Activated effector memory CD4-positive, alpha-beta T cell treated with anti-CD3 and anti-CD28 coated beads, Interleukin-2, amount 50 U/mL, for 16 hours (primary cell): ENCODE measurements at regions not wholly inside any gene's neighbourhood (a gene's known extent, or its start where the extent isn't known, plus 50 kb on each side); places are given as distances from the start of the nearest gene placed in this dataset.

ENCODE experiments used
- DNase-seq: peaks from one replicate; pipeline ENCODE4 v3.0.0-alpha.2; 2020

DNA sequence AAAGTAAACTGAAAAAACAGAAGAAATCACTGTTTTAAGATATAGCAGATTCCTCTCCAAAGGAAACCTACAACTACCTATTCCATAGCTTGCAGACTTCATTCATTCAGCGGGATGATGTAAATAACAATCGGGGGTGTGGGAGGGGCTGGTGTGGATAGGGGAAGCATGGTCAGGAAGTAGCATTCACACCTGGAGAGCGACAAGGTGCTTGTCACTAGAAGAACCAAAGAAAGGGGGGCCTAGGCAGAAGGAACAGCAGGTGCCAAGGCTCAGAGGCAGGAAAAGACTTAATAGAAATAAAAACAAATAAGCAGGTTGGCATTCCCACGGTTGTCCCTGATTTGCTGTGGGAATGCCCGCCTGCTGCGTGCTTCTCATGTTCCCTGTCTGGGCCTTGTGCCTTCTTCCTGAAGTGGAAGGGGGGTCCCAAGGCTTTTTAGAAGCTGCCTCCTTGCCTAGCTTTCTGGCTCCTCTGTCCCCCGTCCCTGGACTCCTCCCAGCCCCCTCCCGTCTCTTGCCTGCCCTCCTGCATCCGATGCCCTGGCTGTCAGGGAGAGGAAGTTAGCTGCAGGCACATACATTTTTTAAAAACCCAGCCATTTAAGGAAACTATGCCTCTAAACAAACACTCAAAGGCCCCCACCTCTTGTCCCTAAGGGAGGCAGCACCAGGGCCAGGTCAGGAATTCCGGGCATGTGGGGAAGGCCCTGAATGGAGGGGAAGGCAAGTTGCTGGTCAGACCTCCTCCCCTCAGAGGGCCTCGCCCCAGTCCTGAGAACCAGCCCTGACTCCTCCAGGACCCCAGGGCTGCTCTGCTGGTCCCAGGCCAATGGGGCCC, 54.7 kb upstream of the PRDM11 start:
- no peak for DNase-seq

DNA sequence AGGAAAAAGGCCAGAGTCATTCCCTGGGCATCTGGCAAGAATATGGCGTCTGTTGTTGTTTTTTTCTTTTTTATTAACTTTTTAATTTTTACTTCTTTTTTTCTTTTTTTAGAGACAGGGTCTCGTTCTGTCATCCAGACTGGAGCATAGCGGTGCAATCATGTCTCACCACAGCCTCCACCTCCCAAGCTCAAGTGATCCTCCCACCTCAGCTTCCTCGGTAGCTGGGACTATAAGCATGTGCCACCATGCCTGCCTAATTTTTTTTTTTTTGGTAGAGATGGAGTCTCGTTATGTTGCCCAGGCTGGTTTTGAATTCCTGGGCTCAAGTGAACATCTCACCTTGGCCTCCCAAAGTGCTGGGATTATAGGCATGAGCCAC, 54.0 kb upstream of the PRDM11 start:
- no peak for DNase-seq

DNA sequence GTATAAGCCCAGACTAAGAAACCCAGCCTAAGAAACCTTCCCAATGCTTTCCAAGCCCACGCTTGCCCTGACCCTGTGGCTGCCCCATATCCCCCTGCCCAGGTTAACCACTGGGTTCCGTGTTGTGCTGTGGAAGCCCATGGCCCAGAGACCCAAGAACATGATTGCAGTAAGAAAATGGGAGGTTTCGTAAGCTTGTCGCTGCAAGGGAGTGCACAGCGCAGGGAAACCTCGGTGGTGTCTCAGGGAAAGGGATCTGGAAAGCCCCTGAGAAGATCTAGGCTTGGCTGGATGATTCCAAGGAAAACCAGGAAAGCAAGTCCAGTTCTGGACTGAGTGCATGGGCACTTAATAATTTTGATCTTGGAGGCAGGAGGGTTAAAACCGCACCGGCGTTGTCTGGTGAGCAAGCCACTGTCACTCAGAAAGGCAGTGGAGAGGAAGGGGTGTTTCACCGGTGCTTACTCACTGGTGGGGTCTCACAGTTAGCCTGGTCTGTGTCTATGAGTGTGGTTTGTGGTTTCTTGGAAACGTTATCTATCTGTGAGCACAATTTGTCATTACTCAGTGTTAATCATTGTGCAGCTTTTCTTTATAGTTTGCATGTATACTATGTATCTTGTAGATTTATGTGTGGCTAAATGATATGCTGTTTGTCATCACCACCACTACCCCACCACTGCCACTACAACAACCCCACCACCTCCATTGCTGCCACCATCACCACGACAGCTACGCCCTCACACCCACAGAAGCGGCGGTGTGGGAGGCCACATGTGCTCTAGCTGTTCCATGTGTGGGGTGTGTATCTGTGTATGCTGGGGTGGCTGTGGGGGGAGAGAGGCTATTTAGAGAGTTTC, 53.3 kb upstream of the PRDM11 start:
- DNase-seq: peak; percentile 66

DNA sequence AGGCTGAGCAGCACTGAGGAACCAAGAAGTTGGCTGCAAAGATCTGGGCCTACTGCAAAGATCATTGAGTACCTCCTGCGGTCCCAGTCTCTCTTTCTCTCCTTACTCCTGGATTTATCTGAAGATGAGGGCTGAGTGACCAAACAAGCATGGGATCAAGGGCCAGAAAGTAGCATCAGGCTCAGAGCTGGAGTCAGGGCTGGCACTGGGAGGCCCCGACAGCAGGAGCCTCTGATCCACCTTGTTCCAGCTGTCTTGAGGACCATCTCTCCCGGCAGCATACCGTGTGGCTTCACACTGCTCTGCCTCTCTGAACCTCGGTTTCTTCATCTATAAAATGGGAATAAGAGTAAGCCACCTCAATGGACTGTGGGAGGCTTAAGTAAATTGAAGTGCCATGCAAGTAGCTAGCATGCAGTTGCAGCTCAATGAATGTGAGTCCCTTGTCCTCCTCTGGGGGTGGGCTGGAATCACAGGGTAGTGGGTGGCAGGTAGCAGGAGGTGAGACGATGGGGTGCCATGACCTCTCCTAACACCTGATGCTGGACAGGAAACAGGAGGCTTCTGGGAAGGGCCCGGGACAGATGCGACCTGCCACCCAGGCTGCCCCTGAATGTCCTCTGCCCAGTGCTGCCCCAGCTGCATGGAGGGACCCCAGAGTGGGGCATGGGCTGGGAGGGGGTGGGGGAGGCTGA, 52.5 kb upstream of the PRDM11 start:
- DNase-seq: peak; percentile 55

DNA sequence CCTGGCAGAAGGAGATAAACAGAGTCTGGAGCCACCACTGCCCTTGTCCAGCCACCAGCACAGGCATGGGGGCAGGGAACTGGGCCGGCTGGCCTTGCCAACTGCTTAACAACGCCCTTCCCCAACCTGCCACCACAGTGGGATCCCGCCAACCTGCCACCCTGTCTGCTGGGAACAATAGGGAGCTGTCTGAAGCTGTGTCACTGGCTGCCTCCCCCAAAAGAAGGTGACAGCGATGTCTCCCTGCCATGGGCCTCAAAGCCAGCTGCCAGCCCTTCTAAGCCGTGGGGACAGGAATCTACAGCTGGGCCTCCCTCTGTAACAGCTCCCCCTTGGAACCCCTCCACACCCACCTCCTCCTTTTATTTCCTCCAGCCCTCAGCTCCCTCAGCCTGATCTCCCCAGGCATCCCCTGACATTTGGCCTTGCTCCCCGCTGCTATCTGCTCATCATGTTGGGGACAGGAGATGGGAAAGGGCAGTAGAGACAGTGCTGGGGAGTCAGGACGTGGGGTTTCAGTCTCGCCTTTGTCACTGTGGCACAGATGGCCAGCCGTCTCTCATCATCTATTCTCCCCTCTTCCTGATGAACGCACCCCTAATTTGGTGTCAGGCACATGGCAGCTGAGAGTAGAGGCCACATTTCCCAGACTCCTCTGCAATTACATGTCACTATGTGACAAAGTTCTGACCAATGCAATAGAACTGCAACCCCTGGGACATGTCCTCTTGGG, 51.3 kb upstream of the PRDM11 start:
- DNase-seq: peak; percentile 39

DNA sequence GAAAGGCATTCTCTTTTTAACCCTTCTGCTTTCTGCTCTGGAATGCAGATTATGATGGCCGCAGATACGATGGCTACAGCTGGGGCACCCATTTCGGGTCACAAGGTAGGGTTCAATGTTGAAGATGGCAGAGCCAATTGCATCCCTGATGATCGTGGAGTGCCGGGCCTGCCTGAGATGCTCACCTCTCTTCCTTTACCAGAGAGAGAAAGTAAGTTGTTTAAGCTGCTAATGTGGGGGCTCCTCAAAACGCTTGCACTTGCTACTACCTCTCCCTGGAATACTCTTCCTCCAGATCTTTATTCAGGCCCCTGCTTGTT, 50.8 kb upstream of the PRDM11 start:
- no peak for DNase-seq

DNA sequence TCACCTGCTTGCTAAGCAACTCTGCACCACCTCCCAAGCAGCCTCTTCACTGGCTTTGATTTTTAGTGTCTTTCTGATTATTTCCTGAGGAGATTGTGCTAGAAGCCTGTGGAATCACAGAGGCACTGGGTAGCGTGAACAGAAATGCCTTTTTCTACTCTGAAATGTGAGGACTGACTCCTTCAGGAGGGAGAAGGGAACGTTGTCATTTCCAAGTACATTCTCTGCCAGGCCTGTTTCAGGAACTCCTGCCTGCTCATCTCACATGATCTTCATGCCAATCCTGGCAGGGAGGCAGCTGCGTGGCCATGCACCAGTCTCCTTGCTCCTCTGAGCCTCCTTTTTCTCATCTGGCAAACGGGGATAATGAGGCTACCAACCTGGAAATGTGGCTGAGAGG, 49.8 kb upstream of the PRDM11 start:
- DNase-seq: no peak
